GM12878 (cell line): ENCODE measurements at regions not wholly inside any gene's neighbourhood (a gene's known extent, or its start where the extent isn't known, plus 50 kb on each side); places are given as distances from the start of the nearest gene placed in this dataset.

Experiments used
- ATAC-seq: fragments of 200-7000 bp; cut with Tn5 transposase; 3 replicates; pipeline ENCODE4 v1.9.1; 2020; ENCODE audit warnings: mild to moderate bottlenecking, moderate library complexity
- BruUV-seq: library from RNA; stranded (reverse); fragments of 400-500 nt; replicated peaks from 2 replicates; lab custom pipeline; 2021; lab: Mats Ljungman, UMichigan
- CTCF ChIA-PET: fragments of 300-600 bp; sonication (Branson Sonifier 250); formaldehyde crosslinking; extraction: SDS; loops from one replicate; lab custom pipeline; 2021; ENCODE audit warnings: inconsistent platforms; lab: Yijun Ruan, JAX
- POLR2A ChIA-PET: fragments of 350-600 bp; formaldehyde crosslinking; extraction: SDS; loops from one replicate; lab custom pipeline; 2021; ENCODE audit warnings: inconsistent platforms; lab: Charles Lee
- RAD21 ChIA-PET: fragments of 300-600 bp; sonication (Branson Sonifier 250); formaldehyde crosslinking; loops from one replicate; lab custom pipeline; 2023; ENCODE audit warnings: antibody characterized with exemption; ENCODE audit not compliant: unreplicated experiment; lab: Charles Lee
- SMC1A ChIA-PET: fragments of 300-600 bp; sonication (Branson Sonifier 250); formaldehyde crosslinking; loops from one replicate; lab custom pipeline; 2023; ENCODE audit not compliant: unreplicated experiment, uncharacterized antibody; lab: Charles Lee
- DNase-seq: peaks from one replicate; pipeline ENCODE4 v3.0.0-alpha.2; 2011; ENCODE audit warnings: low read depth, low spot score
- FAIRE-seq: peaks from 3 replicates; lab custom pipeline; 2011; peaks lifted over from hg19 to GRCh38; lab: Jason Lieb, UNC
- H2AFZ ChIP-seq: 2 replicates; pipeline ENCODE4 v1.6.0; 2011; ENCODE audit warnings: low read depth, low read length, control low read depth; ENCODE audit not compliant: control insufficient read depth
- H3K27ac ChIP-seq: 2 replicates; pipeline ENCODE4 v1.5.1; 2011; ENCODE audit warnings: control low read depth; ENCODE audit not compliant: control insufficient read depth, insufficient read depth
- H3K27me3 ChIP-seq, 2 experiments: replicated peaks in 1 of 2; 2 replicates each; pipeline versions ENCODE4 v1.6.0 to v1.6.1; 2011; ENCODE audit warnings: low read length in 1 of 2; ENCODE audit not compliant: control insufficient read depth in 2 of 2, insufficient read depth in 2 of 2
- H3K36me3 ChIP-seq, 2 experiments: 2 replicates each; pipeline ENCODE4 v1.5.1; 2011; ENCODE audit warnings: low read length in 1 of 2; ENCODE audit not compliant: control insufficient read depth in 2 of 2, insufficient read depth in 2 of 2
- H3K4me1 ChIP-seq: 2 replicates; pipeline ENCODE4 v1.6.1; 2011; ENCODE audit warnings: mild to moderate bottlenecking, low read length, moderate library complexity, mixed read lengths; ENCODE audit not compliant: control insufficient read depth, insufficient read depth
- H3K4me2 ChIP-seq: 2 replicates; pipeline ENCODE4 v1.6.0; 2011; ENCODE audit warnings: control low read depth; ENCODE audit not compliant: control insufficient read depth, insufficient read depth
- H3K4me3 ChIP-seq: fragments of 200-600 bp; sonication (generic); 2 replicates; pipeline ENCODE4 v1.5.1; 2016
- H3K79me2 ChIP-seq: 2 replicates; pipeline ENCODE4 v1.6.0; 2011; ENCODE audit warnings: low read length; ENCODE audit not compliant: control insufficient read depth, insufficient read depth
- H3K9ac ChIP-seq: 2 replicates; pipeline ENCODE4 v1.8.0; 2011; ENCODE audit warnings: low read length, control low read depth, mixed read lengths; ENCODE audit not compliant: control insufficient read depth, insufficient read depth
- H3K9me3 ChIP-seq: replicated peaks from 3 replicates; pipeline ENCODE4 v1.5.1; 2011; ENCODE audit warnings: mild to moderate bottlenecking, low read length; ENCODE audit not compliant: control insufficient read depth, insufficient read depth
- H4K20me1 ChIP-seq: 2 replicates; pipeline ENCODE4 v1.6.0; 2011; ENCODE audit not compliant: control insufficient read depth, insufficient read depth
- CEBPB ChIP-seq, 2 experiments: fragments of 150-350 bp in 1 of 2; IDR thresholded peaks; 2 replicates each; pipeline ENCODE4 v1.6.1; 2012 to 2014; ENCODE audit warnings: low read depth in 2 of 2, low read length in 2 of 2, borderline replicate concordance in 1 of 2, inconsistent platforms in 1 of 2
- IKZF1 ChIP-seq: fragments of 450-650 bp; conservative IDR thresholded peaks from 2 replicates; pipeline ENCODE4 v1.6.1; 2017; ENCODE audit warnings: antibody characterized with exemption, mild to moderate bottlenecking
- IKZF2 ChIP-seq, 2 experiments: fragments of 450-650 bp; IDR thresholded peaks; 2 replicates each; pipeline ENCODE4 v1.6.1; 2017; ENCODE audit warnings: mild to moderate bottlenecking in 2 of 2, moderate library complexity in 2 of 2
- MTA2 ChIP-seq: fragments of 450-650 bp; IDR thresholded peaks from 2 replicates; pipeline ENCODE4 v1.6.1; 2016; ENCODE audit warnings: low read depth, mild to moderate bottlenecking, moderate library complexity
- NR2F1 ChIP-seq: fragments of 450-650 bp; conservative IDR thresholded peaks from 2 replicates; pipeline ENCODE4 v1.6.1; 2017; ENCODE audit warnings: mild to moderate bottlenecking
- POLR2A ChIP-seq: IDR thresholded peaks from 2 replicates; pipeline ENCODE4 v1.6.1; 2011; ENCODE audit warnings: low read depth, mild to moderate bottlenecking, low read length
- RCOR1 ChIP-seq: conservative IDR thresholded peaks from 2 replicates; pipeline ENCODE4 v1.6.1; 2012; ENCODE audit warnings: low read depth, low read length, improper control_type of control experiment
- RELA ChIP-seq: fragments of 450-650 bp; IDR thresholded peaks from 2 replicates; pipeline ENCODE4 v1.8.0; 2014; ENCODE audit warnings: borderline replicate concordance; ENCODE audit not compliant: partially characterized antibody
- SREBF2 ChIP-seq: IDR thresholded peaks from 2 replicates; pipeline ENCODE4 v1.6.1; 2012; ENCODE audit warnings: mild to moderate bottlenecking, low read length
- SUPT20H ChIP-seq: IDR thresholded peaks from 2 replicates; pipeline ENCODE4 v1.6.1; 2011; ENCODE audit warnings: low read depth, mild to moderate bottlenecking, low read length, moderate library complexity, borderline replicate concordance; ENCODE audit not compliant: control insufficient read depth
- ZNF217 ChIP-seq: fragments of 450-650 bp; IDR thresholded peaks from 2 replicates; pipeline ENCODE4 v1.6.1; 2017; ENCODE audit warnings: antibody characterized with exemption, mild to moderate bottlenecking
- in situ Hi-C: fragments of 300-500 bp; cut with MboI; formaldehyde crosslinking; loops from 9 replicates; pipeline ENCODE4 v1.14.3; 2018; ENCODE audit warnings: mixed read lengths
- intact Hi-C: fragments of 100-400 bp; cut with micrococcal nuclease; formaldehyde crosslinking; loops from one replicate; pipeline ENCODE4 v1.14.2; 2022; ENCODE audit not compliant: unreplicated experiment

- no peak overlapping the region for H3K4me3 ChIP-seq
- H3K79me2 ChIP-seq, result no peaks in the 10 kb centered on the region
- H2AFZ ChIP-seq, result no peak overlapping the region
- ChIA-PET POLR2A (no interaction called here), RAD21 (interaction anchor here (0.6 kb wide), 1 partner anchor 956 kb away, joined by 3 read pairs; no protein-coding TSS in a partner anchor), SMC1A (interaction anchor here (1.4 kb wide), 1 partner anchor 9 kb away, joined by 6 read pairs; no protein-coding TSS in a partner anchor), CTCF (no interaction called here)
- H3K9me3 ChIP-seq, result no peaks in the 10 kb centered on the region
- ATAC-seq (no peak), DNase-seq (no peak), FAIRE-seq (no peak)
- BruUV-seq, result no TSS peak
- H4K20me1 ChIP-seq, result no peaks in the 10 kb centered on the region
- intact Hi-C loops, result no loop called here
- H3K27me3 ChIP-seq, result no peaks in the 10 kb centered on the region
- H3K27ac ChIP-seq, result no peak overlapping the region
- H3K4me2 ChIP-seq, result no peak overlapping the region
- no peak for TF ChIP-seq NR2F1
- TF ChIP-seq RCOR1, result no peak
- no peak for TF ChIP-seq RELA
- TF ChIP-seq MTA2, result 0 out of 2 replicates have a peak, but pooled peaks have one; percentile 13
- no peak for TF ChIP-seq POLR2A
- TF ChIP-seq SREBF2, result no peak
- 0 out of 2 replicates have a peak, but pooled peaks have one; percentile 51 for TF ChIP-seq ZNF217
- TF ChIP-seq SUPT20H, result no peak
- peak in 1 of 2 experiments; percentile 41; a peak in 2 of 4 replicates for TF ChIP-seq IKZF2 (IDR thresholded peaks at IDR 0.05)
- no peak for TF ChIP-seq CEBPB (IDR thresholded peaks at IDR 0.05; ENCODE audit: borderline replicate concordance in 1 of 2, low read depth in 2 of 2, low read length in 2 of 2)
- 0 out of 2 replicates have a peak, but pooled peaks have one; percentile 15 for TF ChIP-seq IKZF1
- H3K36me3 ChIP-seq, result no peaks in the 10 kb centered on the region
- in situ Hi-C loops, result no loop called here
- H3K9ac ChIP-seq, result no peak overlapping the region
- no peaks in the 10 kb centered on the region for H3K4me1 ChIP-seq
Measured at GRCh38 chr3:90136456-90137191, 1029.2 kb downstream of the EPHA3 start.
